Colonic mucosa (tissue), 4 donors: ENCODE measurements at regions not wholly inside any gene's neighbourhood (a gene's known extent, or its start where the extent isn't known, plus 50 kb on each side); places are given as distances from the start of the nearest gene placed in this dataset.

ENCODE experiments used
- DNase-seq: peaks from one replicate; pipeline ENCODE4 v3.0.0-alpha.2; 2020
- H3K27ac ChIP-seq: fragments of 200-600 bp; one replicate; pipeline ENCODE4 v1.8.0; 2021
- H3K27me3 ChIP-seq: fragments of 200-600 bp; one replicate; pipeline ENCODE4 v1.8.0; 2021
- H3K36me3 ChIP-seq: fragments of 200-600 bp; one replicate; pipeline ENCODE4 v1.8.0; 2021
- H3K4me1 ChIP-seq: fragments of 200-600 bp; one replicate; pipeline ENCODE4 v1.8.0; 2021; ENCODE audit warnings: mild to moderate bottlenecking
- H3K4me3 ChIP-seq: fragments of 200-600 bp; one replicate; pipeline ENCODE4 v1.8.0; 2021
- H3K9ac ChIP-seq, 2 donors: one replicate each; pipeline ENCODE4 v1.7.0; 2013; ENCODE audit warnings: control low read depth in 2 of 2, low read depth in 2 of 2, low read length in 2 of 2
- H3K9me3 ChIP-seq: fragments of 200-600 bp; one replicate; pipeline ENCODE4 v1.8.0; 2021
- intact Hi-C: fragments of 100-400 bp; cut with DNase I; formaldehyde crosslinking; loops from one replicate; pipeline ENCODE4 v1.14.1; 2022
- TF ChIP-seq, protein P1 (sequence below): fragments of 200-600 bp; IDR thresholded peaks from one replicate; pipeline ENCODE4 v1.8.0; 2022; ENCODE audit warnings: antibody characterized with exemption, mild to moderate bottlenecking
- donor health status: healthy.
- donor health status: DM: no; HTN: no; CAD: no.
- donor health status: DM: no; HTN: no; CAD: no.

DNA sequence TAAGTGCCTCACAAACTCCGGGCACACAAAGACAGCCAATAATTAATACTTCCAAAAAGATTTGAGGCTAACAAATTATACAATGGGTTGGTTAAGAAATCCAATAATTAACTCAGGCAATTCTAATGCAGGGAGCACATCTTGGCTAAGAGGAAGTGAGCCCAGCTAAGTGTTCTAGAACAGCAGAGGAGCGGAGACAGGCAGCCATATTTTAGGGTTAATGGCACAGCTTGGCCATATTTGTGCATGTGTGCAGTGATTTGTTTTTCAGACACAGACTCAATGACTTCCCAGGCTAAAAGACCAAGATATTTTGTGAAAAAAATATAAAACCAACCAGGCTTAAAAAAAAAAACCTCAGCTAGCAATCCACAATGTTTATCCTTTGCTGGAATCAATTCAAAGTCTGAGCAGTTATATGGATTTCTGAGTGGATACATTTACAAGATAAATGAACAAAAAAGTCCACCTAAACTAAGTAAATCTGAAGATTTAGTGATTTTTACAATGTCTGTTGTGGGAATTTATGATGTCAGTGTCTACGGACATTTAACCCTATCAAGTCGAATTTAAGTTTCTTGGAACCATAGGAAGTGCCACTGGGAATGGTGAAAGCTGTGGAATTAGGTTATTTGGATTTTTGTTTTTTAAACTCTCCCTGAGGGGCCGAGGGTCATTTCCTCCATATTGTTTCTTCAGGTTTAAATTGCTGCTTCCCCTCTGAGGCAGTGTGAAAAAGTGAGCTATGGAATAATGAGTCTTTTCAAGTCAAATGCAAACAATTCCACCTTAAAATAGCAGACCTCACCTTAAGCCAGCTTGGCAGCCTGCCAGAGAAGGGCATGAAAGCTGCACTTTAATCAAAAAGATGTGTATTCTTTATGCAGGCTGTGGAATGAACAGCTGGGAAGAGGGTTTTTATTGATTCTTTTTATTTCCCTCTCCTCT, 413.7 kb upstream of the TBL1XR1 start:
- H3K4me1 ChIP-seq: peaks cover 8% of the 10 kb centered on the region
- intact Hi-C loops: no loop called here
- H3K9ac ChIP-seq: no peak overlapping the region
- H3K4me3 ChIP-seq: no peak overlapping the region
- H3K27me3 ChIP-seq: no peaks in the 10 kb centered on the region
- TF ChIP-seq, protein P1, sequence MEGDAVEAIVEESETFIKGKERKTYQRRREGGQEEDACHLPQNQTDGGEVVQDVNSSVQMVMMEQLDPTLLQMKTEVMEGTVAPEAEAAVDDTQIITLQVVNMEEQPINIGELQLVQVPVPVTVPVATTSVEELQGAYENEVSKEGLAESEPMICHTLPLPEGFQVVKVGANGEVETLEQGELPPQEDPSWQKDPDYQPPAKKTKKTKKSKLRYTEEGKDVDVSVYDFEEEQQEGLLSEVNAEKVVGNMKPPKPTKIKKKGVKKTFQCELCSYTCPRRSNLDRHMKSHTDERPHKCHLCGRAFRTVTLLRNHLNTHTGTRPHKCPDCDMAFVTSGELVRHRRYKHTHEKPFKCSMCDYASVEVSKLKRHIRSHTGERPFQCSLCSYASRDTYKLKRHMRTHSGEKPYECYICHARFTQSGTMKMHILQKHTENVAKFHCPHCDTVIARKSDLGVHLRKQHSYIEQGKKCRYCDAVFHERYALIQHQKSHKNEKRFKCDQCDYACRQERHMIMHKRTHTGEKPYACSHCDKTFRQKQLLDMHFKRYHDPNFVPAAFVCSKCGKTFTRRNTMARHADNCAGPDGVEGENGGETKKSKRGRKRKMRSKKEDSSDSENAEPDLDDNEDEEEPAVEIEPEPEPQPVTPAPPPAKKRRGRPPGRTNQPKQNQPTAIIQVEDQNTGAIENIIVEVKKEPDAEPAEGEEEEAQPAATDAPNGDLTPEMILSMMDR: no peak
- H3K27ac ChIP-seq: no peak overlapping the region
- peak; percentile 90 for DNase-seq
- H3K36me3 ChIP-seq: no peaks in the 10 kb centered on the region
- no peaks in the 10 kb centered on the region for H3K9me3 ChIP-seq

DNA sequence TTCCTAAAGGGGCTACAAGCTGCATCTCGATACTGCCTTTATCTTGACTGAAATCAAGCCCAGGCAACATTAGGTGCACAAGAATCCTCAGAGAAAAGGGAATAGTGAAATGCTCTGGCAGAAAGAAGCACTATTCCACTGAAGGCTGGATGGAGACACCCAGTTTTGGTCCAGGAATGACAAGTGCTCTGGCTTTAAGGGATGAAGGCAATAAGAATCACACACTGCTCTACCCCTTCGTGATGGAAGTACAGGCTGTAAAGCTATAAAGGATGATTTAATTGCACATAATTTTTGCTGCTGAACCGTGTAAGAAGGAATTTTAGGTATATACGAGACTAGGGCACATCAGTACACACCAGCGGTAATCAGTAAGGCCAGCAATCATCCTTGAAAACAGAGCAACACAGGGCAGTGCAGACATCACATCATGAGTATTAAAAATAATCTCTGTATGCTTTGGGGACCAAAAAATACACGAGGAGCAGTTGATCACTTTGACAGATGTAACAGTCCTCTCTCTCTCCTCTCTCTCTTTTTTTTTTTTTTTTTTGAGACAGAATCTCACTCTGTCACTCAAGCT, 414.6 kb upstream of the TBL1XR1 start:
- no peaks in the 10 kb centered on the region for H3K9me3 ChIP-seq
- no peak overlapping the region for H3K9ac ChIP-seq
- TF ChIP-seq, protein P1: no peak
- H3K36me3 ChIP-seq: no peaks in the 10 kb centered on the region
- no peak for DNase-seq
- intact Hi-C loops: no loop called here
- H3K4me1 ChIP-seq: peaks cover 8% of the 10 kb centered on the region
- no peaks in the 10 kb centered on the region for H3K27me3 ChIP-seq
- H3K27ac ChIP-seq: no peak overlapping the region
- H3K4me3 ChIP-seq: no peak overlapping the region

DNA sequence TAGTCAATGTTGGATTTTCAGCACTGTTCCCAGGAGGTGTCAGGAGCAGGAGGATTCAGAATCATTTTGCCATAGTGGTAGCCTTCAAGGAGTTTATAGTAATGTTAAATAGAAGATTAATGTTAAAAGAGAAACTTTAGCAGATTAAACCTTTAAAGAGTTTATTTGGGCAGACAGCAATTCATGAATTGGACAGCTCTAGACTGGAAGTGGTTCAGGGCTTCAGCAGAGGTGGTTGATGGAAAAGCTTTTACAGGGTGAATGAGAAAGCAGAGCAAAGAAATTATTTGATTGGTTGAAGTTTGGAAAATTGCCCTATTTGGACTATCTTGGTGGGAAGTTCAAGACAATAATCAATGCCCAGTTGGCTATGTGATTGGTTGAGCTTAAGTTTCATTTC, 416.6 kb upstream of the TBL1XR1 start:
- H3K9me3 ChIP-seq: no peaks in the 10 kb centered on the region
- no peak overlapping the region for H3K4me3 ChIP-seq
- DNase-seq: no peak
- TF ChIP-seq, protein P1: no peak
- H3K27ac ChIP-seq: no peak overlapping the region
- no peaks in the 10 kb centered on the region for H3K27me3 ChIP-seq
- intact Hi-C loops: no loop called here
- H3K4me1 ChIP-seq: peaks cover 8% of the 10 kb centered on the region
- H3K36me3 ChIP-seq: no peaks in the 10 kb centered on the region
- H3K9ac ChIP-seq: no peak overlapping the region

DNA sequence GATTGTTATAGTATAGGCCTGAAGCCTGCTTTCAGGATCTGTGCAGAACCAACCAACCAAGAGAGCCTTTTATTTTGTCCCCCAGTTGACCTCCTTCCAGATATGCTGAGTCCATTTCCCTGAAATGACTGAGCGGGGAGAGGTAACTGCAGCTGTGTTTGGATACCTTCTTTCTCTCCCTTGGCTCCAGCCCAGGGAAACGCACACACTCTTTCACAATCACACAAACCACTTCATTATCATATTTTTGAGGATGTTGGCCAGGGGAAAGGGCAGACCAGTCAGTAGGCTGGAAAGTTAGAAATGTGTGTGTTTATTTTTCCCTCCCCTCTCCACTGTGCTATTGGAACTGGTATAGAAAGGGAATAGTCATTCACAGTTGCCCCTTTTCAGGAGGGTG, 417.7 kb upstream of the TBL1XR1 start:
- Histone ChIP-seq H3K4me3 (no peak overlapping the region), H3K36me3 (no peaks in the 10 kb centered on the region), H3K9ac (no peak overlapping the region), H3K27me3 (no peaks in the 10 kb centered on the region), H3K27ac (no peak overlapping the region), H3K4me1 (peaks cover 8% of the 10 kb centered on the region), H3K9me3 (no peaks in the 10 kb centered on the region)
- intact Hi-C loops: no loop called here
- TF ChIP-seq, protein P1: no peak
- DNase-seq: peak; percentile 69

DNA sequence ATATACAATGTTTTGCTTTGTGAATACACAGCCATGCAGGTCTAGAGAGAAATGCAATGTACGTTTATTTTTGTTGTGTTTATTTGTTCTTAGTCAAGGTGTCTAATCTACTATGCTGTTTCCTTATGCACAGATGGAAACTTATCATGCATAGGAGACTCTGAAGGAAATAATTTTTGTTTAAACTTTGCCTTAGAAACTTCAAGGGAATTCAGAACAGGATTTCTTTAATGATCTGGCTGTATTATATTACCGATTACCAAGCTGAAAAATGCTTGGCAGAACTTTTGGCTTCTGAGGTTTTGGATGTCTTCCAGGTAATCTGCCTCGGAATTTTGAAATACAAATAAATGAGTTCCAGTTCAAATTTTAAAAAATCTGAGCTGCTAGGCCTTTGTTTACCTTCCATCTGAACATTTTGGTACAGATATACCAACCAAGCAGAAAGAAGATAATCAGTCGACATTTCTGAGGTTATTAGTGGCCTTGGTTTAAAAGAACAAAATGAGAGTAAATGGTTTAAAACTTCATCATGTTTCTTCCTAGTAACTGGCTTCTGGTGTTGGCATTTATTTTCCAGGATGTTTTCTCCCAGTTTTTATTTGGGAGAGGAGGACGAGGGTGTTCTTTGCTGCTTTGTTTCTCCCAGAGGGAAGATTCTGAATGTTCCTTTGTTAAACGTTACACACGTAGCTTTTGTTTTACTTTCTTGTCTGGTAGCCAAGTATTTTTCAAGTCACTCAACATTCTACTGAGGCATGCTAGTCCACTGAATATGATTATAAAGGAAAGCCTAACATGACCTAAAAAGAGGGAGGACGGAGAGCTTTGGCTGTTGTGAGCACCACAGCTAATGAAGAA, 421.8 kb upstream of the TBL1XR1 start:
- Histone ChIP-seq H3K4me3 (no peak overlapping the region), H3K27me3 (no peaks in the 10 kb centered on the region), H3K36me3 (no peaks in the 10 kb centered on the region), H3K4me1 (no peaks in the 10 kb centered on the region), H3K27ac (no peak overlapping the region), H3K9ac (no peak overlapping the region), H3K9me3 (no peaks in the 10 kb centered on the region)
- no peak for DNase-seq
- intact Hi-C loops: no loop called here
- TF ChIP-seq, protein P1: no peak
